H1 (cell line): ENCODE measurements at regions not wholly inside any gene's neighbourhood (a gene's known extent, or its start where the extent isn't known, plus 50 kb on each side); places are given as distances from the start of the nearest gene placed in this dataset.

ENCODE experiments used
- CEBPB ChIP-seq: IDR thresholded peaks from 2 replicates; pipeline ENCODE4 v1.6.1; 2012; ENCODE audit warnings: low read depth, low read length
- HDAC2 ChIP-seq, 2 experiments: fragments of 300-600 bp in 1 of 2; sonication (generic) in 1 of 2; IDR thresholded peaks; 2 replicates each; pipeline ENCODE4 v1.6.1; 2011 to 2012; ENCODE audit warnings: low read depth in 2 of 2, low read length in 2 of 2, mild to moderate bottlenecking in 2 of 2, moderate library complexity in 2 of 2, borderline replicate concordance in 1 of 2, inconsistent platforms in 1 of 2
- MAFK ChIP-seq: IDR thresholded peaks from 2 replicates; pipeline ENCODE4 v1.6.1; 2012; ENCODE audit warnings: low read depth, mild to moderate bottlenecking, improper control_type of control experiment, low read length
- RNF2 ChIP-seq: fragments of 200-900, 300-1000 bp; sonication (generic); IDR thresholded peaks from 2 replicates; pipeline ENCODE4 v1.7.1; 2016; ENCODE audit warnings: borderline replicate concordance, low read depth, mild to moderate bottlenecking, antibody characterized with exemption, low read length; ENCODE audit not compliant: poor library complexity, severe bottlenecking; ENCODE audit errors: missing control alignments
- TCF12 ChIP-seq: IDR thresholded peaks from 2 replicates; pipeline ENCODE4 v1.6.1; 2011; ENCODE audit warnings: low read depth, mild to moderate bottlenecking, low read length

DNA sequence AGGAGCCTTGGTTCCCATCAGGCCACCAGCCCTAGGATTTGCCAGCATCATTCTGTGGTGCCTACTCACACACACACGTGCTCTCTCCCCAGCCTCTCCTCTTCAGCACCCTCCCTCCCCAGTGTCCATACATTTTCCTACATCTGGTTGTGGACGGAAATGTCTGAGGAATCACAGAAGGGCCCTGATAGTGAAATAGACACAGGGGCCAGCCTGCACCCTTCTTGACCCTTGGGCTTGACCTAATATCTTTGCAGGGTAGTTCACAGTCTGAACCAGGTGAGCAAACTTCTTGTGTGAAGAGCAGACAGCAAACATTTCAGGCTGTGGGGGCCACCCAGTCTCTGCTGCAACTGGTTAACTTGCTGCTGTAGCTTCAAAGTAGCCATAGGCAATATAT is 108.5 kb upstream of the NXT1 start (continued):
- no peak for TF ChIP-seq RNF2
- no peak for TF ChIP-seq TCF12
- no peak for TF ChIP-seq CEBPB
- no peak for TF ChIP-seq HDAC2 (IDR thresholded peaks at IDR 0.05; ENCODE audit: borderline replicate concordance in 1 of 2, low read depth in 2 of 2, low read length in 2 of 2)
- no peak for TF ChIP-seq MAFK
- TF ChIP-seq, all 59 proteins: peak for 0
